EH (cell line): ENCODE measurements at regions not wholly inside any gene's neighbourhood (a gene's known extent, or its start where the extent isn't known, plus 50 kb on each side); places are given as distances from the start of the nearest gene placed in this dataset.
"Not testable (repeated sequence)": the region's sequence is repeated elsewhere in the genome, so short reads cannot be mapped to it uniquely, and the experiment has no call there.

Experiments
- DNase-seq: peaks from one replicate; pipeline ENCODE4 v3.0.0-alpha.2; 2015; ENCODE audit warnings: low read depth

DNA sequence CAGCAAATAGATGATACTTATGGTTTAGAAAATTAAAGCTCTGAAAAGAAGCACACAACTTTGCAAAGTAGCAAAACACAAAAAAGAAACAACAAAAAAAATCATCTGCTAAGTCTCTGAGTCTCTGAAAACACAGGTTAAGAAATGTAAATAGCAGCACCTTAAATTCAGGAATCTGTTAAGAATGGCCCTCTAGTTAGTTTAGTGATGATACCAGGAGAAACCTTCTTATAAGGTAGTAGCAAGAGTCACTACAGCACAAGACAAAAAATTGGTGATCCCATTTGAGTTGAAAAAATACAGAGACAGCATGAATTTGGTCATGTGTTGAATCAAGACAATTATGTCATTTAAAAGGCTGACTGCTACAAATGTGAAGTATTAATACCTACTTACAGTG, 308.2 kb upstream of the ADGRL3 start:
- DNase-seq = no peak

DNA sequence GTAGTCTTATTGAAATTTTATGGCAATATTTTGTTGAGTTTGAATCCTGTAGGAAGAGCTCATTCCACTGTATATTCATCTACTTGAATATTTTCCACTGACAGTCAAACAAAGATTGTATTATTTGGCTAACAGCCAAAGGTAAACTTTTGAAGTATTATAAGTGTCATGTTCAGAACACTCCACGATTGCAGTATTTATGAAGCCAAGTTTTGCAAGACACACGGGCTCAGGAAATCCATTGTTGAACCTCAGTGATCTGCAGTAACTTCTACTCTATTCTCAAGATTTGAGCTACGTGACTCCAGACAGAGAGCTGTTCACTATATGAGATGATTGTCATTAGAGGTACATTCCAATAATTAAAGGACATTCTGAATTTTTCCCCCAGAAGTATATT, 302.7 kb upstream of the ADGRL3 start:
- DNase-seq = no peak

GRCh38 chr4:60905162-60905561, 295.0 kb upstream of the ADGRL3 start:
- DNase-seq = no peak

GRCh38 chr4:60911127-60911526, 289.0 kb upstream of the ADGRL3 start:
- DNase-seq = no peak

DNA sequence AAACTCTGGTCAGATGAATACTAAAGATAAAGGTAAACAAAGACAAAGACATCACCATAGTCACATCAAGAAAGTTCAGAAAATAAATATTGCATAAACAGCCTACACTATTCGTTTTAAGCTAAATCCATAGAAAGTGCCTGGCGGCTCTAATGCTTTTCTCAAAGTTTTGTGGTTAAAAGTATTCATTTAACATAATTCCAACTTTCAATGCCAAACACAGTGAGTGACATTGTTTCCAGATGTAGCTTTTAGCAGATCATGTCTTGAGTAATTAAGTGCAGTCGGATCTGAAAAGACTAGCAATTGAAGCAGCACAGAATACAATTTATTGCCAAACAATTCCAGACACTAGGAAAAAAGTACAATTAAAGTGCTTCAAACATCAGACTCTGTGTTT, 287.1 kb upstream of the ADGRL3 start:
- peak; percentile 26 for DNase-seq

GRCh38 chr4:60913671-60914070, 286.5 kb upstream of the ADGRL3 start:
- no peak for DNase-seq

- DNase-seq = not testable (repeated sequence)
Observed at GRCh38 chr4:60921735-60922134, 278.4 kb upstream of the ADGRL3 start.

DNA sequence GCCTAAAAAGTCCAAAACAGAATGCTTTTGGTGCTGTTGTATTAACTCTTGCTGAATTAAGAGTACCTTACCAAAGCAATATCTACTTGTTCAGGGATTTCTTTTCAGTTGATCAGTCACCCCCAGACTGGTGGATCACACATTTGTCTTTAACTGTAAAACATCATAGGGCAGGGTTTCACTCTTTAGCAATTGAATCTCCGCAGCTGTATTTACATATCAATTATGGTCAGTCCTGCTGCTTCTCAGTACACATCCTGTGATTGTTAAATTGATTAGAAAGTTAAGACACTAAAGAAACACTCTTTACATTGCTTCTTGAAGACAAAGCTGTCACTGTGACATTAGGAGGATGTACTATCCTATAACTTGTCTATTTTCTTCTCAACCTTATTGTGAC, 277.1 kb upstream of the ADGRL3 start:
- no peak for DNase-seq

GRCh38 chr4:60926624-60927023, 273.5 kb upstream of the ADGRL3 start:
- DNase-seq = no peak

DNA sequence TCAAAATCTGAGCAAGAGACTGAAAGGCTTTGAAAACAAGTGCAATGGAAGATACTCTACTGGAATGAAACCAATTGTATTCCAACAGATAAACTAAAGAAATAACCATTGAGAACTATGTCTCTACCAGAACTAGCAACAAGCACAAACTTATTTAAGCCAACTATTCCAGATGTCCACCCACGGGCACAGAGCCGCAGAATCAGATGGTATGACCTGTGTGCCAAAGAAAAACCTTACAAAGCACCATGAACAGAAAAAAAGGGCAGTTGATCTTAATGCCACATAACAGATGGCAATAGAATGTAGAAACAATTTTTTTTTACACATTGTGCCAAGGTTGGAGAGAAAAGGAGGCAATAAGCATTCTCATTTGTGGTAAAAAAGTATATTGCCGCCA, 269.3 kb upstream of the ADGRL3 start:
- no peak for DNase-seq

DNA sequence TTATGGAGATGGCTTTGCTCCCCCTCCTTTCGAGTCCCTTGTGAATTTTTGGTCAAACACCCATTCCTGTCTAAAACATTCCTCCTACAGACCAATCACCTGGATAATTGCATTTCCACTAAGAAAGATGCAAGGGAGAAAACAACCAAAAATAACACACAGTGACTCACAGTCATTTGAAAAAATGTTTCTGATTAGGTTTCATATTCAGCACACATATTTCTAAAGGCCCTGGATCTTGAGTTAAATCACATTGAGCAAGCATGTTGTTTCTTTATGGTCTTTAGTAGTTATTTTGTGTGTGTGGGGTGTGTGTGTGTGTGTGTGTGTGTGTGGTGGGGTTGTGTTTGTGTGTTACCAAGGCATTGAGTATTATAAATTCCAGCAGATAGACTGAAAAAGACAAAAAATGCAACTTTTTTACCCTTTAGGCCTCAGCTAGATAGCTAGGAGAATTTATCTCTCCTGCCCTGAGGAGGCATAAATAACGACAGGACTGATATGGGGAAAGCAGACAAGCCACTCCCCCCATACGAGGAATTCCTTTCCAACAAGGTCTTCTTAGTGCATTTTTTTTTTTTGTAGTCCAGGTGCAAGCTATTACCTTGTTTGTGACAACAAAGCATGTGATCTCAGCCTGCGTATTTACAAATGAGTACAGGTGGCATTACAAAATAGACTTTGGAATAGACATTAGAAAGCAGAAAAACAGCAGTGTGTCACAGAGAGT, 265.4 kb upstream of the ADGRL3 start:
- DNase-seq = no peak

GRCh38 chr4:60938181-60938580, 261.9 kb upstream of the ADGRL3 start:
- DNase-seq = no peak

DNA sequence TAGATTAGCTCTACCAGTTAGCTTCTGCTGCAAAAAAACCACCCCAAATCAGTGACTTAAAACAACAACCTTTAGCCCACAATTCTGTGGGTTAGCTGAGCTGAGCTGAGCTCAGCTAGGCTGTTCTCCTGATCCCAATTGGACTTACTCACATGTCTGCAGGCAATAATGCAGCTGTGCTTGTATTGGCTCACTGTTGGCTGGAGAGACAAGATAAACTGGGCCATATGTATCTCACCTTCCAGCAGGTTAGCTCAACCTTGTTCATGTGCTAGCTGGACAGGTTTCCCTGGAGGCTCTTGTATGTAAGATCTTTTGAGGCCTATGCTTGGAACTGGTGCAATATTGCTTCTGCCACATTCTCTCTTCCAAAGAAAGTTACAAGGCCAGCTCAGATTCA, 261.5 kb upstream of the ADGRL3 start:
- no peak for DNase-seq

DNA sequence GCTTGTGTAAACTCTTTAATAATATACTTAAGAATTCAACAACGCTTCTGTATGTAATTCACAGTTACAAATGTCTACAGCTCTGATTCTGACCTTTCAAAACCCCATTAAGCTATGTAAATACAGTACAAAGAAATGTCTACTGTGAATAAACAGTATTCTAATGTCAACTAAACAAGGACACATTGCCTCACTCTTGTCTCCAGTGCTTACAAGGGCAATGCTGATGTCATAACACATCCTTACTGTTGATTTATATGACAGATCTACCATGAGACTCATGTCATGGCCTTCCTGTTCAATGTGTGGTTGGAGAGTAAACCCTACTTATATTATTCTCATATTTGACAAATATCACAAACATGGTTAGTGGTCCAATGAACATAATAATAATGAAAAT, 256.1 kb upstream of the ADGRL3 start:
- DNase-seq = no peak

DNA sequence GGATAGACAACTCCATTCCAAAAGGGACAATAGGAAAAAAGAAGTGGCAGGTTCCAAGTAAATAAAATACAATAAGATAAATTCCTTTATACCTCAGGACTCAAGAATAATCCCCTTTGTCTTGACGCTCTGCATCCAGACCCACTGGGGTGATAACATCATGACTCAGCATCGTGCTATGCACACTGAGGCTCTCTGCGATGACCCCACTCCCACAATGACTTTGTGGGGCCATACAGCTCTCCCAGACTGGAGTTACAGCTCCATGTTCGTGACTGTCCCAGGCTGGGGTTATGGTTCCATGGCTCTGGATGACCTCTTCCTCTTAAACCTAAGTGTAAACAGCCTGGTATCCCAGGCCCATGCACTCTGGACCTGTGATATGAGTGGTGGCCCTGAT, 254.5 kb upstream of the ADGRL3 start:
- DNase-seq = peak; percentile 4

GRCh38 chr4:60948008-60948407, 252.1 kb upstream of the ADGRL3 start:
- DNase-seq = peak; percentile 43

DNA sequence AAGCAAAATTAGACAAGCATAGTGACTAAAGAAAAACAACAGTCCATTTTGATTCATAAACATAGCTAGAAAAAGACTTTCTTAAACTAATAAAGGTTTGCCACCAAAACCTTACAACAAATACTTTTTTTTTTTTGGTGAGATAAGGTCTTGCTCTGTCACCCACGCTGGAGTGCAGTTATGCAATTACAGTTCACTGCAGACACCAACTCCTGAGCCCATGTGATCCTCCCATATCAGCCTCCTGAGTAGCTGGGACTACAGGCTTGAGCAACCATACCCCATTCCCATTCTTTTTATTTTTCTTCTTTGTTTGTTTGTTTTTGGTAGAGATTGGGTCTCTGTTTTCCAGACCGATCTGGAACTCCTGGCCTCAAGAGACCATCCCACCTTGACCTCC, 247.2 kb upstream of the ADGRL3 start:
- DNase-seq = no peak

- peak; percentile 59 for DNase-seq
Observed at GRCh38 chr4:60953826-60954225, 246.3 kb upstream of the ADGRL3 start.

- DNase-seq = peak; percentile 15
Observed at GRCh38 chr4:60962286-60962685, 237.8 kb upstream of the ADGRL3 start.

DNA sequence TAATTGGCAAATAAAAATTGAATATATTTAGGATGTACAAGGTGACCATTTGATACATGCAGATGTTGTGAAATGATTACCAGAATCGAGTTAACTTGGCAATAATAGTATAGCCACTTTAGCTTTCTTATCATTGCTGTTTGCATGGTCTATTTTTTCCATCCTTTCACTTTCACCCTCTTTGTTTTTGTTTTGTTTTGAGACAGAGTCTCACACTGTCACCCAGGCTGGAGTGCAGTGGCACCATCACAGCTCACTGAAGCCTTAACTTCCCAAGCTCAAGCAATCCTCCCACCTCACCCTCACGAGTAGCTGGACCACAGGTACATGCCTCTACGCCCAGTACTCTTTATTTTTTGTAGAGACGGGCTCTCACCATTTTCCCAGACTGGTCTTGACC, 218.6 kb upstream of the ADGRL3 start:
- no peak for DNase-seq

DNA sequence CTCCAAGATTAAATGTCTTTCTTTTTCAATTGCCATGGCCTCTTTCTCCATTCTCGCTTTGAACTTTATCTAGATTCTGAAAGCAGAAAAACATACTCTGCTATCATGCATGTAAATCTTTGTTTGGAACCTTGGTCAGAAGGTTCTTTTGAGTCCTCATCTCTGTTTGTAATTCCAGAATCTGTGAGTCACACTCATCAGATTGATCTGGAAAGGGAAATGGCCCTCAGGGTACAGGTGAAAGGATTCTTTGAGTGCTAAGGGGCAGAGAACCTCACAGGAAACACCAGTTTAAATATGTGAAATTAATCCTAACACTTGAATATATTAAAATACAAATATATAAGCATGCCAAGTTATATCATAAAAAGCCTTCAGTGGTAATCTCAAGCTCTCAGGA, 211.0 kb upstream of the ADGRL3 start:
- no peak for DNase-seq

- DNase-seq = no peak
Observed at GRCh38 chr4:60992037-60992436, 208.1 kb upstream of the ADGRL3 start.

DNA sequence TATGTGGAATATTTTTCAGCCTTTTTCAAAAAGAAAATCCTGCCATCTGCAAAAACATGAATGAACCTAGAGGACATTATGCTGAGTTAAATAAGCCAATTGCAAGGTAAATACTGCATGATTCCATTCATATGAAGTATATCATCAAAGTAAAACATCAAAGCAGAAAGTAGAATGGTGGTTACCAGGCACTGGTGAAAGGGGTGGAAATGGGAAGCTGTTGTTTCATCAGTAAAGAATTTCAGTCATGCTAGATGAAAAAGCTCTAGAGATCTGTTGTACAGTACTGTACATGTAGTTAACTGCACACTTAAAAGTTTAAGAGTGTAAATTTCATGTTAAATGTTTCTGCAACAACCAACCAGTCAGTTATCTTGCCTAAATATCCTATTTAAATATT, 196.8 kb upstream of the ADGRL3 start:
- peak; percentile 1 for DNase-seq

DNA sequence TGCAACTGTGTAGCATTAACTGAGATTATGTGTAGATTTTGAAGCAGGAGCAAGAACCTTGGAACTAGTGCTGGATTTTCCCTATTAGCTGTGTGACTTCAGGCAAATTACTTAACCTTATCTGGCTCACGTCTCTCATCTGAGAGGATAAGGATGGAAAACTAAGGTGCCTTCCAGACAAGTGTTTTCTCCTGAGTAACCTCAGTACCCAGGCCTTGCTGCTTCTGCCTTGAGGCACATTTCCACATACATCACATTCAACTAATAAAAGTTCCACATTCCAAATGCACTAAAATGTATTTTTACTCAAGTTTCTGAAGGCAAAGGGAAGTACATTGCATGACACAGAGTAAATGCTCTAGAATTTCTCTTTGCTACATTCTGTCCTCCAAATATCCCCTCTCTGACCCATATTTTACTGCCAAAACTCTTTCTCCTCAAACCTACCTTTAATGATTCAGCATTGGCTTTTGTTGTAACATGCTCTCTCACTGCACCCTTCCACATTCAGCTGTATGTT, 195.4 kb upstream of the ADGRL3 start:
- DNase-seq = no peak
